OCI-LY7 (cell line): ENCODE measurements at regions not wholly inside any gene's neighbourhood (a gene's known extent, or its start where the extent isn't known, plus 50 kb on each side); places are given as distances from the start of the nearest gene placed in this dataset.
"Not testable (repeated sequence)": the region's sequence is repeated elsewhere in the genome, so short reads cannot be mapped to it uniquely, and the experiment has no call there.

Source experiments
- BruUV-seq: library from RNA; stranded (reverse); fragments of 400-500 nt; replicated peaks from 2 replicates; lab custom pipeline; 2021; lab: Mats Ljungman, UMichigan
- CTCF ChIA-PET: fragments of 300-600 bp; sonication (Branson Sonifier 250); formaldehyde crosslinking; loops from one replicate; lab custom pipeline; 2022; ENCODE audit warnings: antibody characterized with exemption; ENCODE audit not compliant: unreplicated experiment; lab: Charles Lee
- POLR2A ChIA-PET: fragments of 300-600 bp; sonication (Branson Sonifier 250); formaldehyde crosslinking; loops from one replicate; lab custom pipeline; 2022; ENCODE audit warnings: antibody characterized with exemption; lab: Charles Lee
- DNase-seq: peaks from one replicate; pipeline ENCODE4 v3.0.0-alpha.2; 2015; ENCODE audit warnings: low spot score
- H2AFZ ChIP-seq: fragments of 200-600 bp; sonication (generic), shearing (Covaris generic); 2 replicates; pipeline ENCODE4 v1.6.1; 2014; ENCODE audit warnings: mild to moderate bottlenecking, antibody characterized with exemption, low read length, moderate library complexity
- H3K27ac ChIP-seq: fragments of 200-600 bp; sonication (generic); 2 replicates; pipeline ENCODE4 v1.5.1; 2014; ENCODE audit warnings: mixed run types, low read depth, mild to moderate bottlenecking, moderate library complexity, low read length, inconsistent platforms; ENCODE audit not compliant: poor library complexity, severe bottlenecking
- H3K36me3 ChIP-seq: fragments of 200-600 bp; sonication (generic); 2 replicates; pipeline ENCODE4 v1.6.1; 2014; ENCODE audit warnings: mild to moderate bottlenecking, antibody characterized with exemption, low read length, moderate library complexity, mixed read lengths; ENCODE audit not compliant: insufficient read depth
- H3K4me1 ChIP-seq: fragments of 200-600 bp; sonication (generic); 2 replicates; pipeline ENCODE4 v1.5.1; 2014; ENCODE audit warnings: mild to moderate bottlenecking, low read length; ENCODE audit not compliant: insufficient read depth, poor library complexity, severe bottlenecking
- H3K4me2 ChIP-seq: fragments of 200-600 bp; sonication (generic); 2 replicates; pipeline ENCODE4 v1.6.1; 2014; ENCODE audit warnings: mild to moderate bottlenecking, low read length
- H3K4me3 ChIP-seq: fragments of 200-600 bp; sonication (generic); 2 replicates; pipeline ENCODE4 v1.5.1; 2014; ENCODE audit warnings: mild to moderate bottlenecking, low read depth, low read length; ENCODE audit not compliant: poor library complexity, severe bottlenecking
- H3K79me2 ChIP-seq: fragments of 200-600 bp; sonication (generic); 2 replicates; pipeline ENCODE4 v1.6.1; 2016; ENCODE audit warnings: low read depth, mild to moderate bottlenecking, low read length, moderate library complexity, mixed read lengths; ENCODE audit not compliant: insufficient read depth
- H3K9me2 ChIP-seq: fragments of 200-600 bp; sonication (generic); 2 replicates; pipeline ENCODE4 v1.6.1; 2016; ENCODE audit warnings: mild to moderate bottlenecking, low read length, mixed read lengths; ENCODE audit not compliant: insufficient read depth
- H3K9me3 ChIP-seq: fragments of 200-600 bp; sonication (generic); 2 replicates; pipeline ENCODE4 v1.6.1; 2014; ENCODE audit warnings: mild to moderate bottlenecking, mixed run types, low read length, mixed read lengths
- H4K20me1 ChIP-seq: fragments of 200-600 bp; sonication (generic); 2 replicates; pipeline ENCODE4 v1.6.1; 2014; ENCODE audit warnings: mild to moderate bottlenecking, antibody characterized with exemption, low read length, moderate library complexity, mixed read lengths; ENCODE audit not compliant: insufficient read depth
- intact Hi-C: fragments of 100-400 bp; cut with micrococcal nuclease; formaldehyde crosslinking; loops from one replicate; pipeline ENCODE4 v1.10.0; 2022; ENCODE audit not compliant: unreplicated experiment

DNA sequence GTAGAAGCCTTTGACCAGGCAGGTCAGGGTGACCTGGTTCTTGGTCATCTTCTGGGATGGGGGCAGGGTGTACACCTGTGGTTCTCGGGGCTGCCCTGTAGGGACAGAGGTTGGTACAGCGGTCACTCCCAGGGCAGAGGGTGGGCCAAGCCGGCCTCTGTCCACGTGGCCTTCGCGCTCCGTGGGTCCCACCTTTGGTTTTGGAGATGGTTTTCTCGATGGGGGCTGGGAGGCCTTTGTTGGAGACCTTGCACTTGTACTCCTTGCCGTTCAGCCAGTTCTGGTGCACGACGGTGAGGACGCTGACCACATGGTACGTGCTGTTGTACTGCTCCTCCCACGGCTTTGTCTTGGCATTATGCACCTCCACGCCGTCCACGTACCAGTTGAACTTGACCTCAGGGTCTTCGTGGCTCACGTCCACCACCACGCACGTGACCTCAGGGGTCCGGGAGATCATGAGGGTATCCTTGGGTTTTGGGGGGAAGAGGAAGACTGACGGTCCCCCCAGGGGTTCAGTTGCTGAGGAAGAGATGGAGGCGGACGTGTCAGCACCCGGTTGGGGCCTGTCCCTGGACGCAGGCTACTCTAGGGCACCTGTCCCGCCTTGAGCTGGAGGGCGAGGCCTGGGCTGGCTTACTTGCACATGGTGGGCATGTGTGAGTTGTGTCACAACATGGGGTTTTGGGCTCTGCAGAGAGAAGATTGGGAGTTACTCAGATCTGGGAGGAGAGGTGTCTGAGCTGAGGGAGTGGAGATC is 142.3 kb downstream of the TMEM121 start:
- H4K20me1 ChIP-seq, H3K79me2 ChIP-seq, H3K9me2 ChIP-seq, H3K4me2 ChIP-seq, H2AFZ ChIP-seq, POLR2A ChIA-PET, H3K36me3 ChIP-seq, H3K4me1 ChIP-seq, CTCF ChIA-PET, intact Hi-C loops, BruUV-seq, H3K9me3 ChIP-seq, H3K27ac ChIP-seq, H3K4me3 ChIP-seq, DNase-seq: not testable (repeated sequence)

DNA sequence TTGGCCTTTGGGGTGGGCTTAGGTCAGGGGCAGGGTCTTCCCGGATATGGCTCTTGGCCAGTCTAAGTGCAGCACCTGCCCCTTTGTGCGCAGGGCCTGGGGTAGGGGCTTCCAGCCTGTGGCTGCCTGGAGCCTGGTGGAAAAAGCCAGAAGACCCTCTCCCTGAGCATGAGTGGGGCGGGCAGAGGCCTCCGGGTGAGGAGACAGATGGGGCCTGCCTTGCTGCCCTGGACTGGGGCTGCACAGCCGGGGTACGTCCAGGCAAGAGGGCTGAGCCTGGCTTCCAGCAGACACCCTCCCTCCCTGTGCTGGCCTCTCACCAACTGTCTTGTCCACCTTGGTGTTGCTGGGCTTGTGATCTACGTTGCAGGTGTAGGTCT is 142.8 kb downstream of the TMEM121 start:
- H3K9me2 ChIP-seq, H3K9me3 ChIP-seq, H2AFZ ChIP-seq, CTCF ChIA-PET, intact Hi-C loops, H4K20me1 ChIP-seq, BruUV-seq, H3K79me2 ChIP-seq, H3K4me1 ChIP-seq, H3K36me3 ChIP-seq, POLR2A ChIA-PET, H3K27ac ChIP-seq, H3K4me3 ChIP-seq, H3K4me2 ChIP-seq, DNase-seq: not testable (repeated sequence)

DNA sequence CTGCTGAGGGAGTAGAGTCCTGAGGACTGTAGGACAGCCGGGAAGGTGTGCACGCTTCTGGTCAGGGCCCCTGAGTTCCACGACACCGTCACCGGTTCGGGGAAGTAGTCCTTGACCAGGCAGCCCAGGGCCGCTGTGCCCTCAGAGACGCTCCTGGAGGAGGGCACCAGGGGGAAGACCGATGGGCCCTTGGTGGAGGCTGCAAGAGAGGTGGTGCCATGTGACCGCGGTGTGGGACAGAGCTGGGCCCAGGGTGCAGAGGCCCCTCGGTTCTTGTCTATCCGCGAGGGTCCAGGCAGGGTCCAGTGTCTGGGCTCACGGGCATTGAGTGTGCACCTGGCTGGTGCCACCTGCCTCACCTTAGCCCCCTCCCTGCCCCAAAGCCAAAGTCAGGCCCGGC is 143.3 kb downstream of the TMEM121 start:
- H3K4me3 ChIP-seq, H4K20me1 ChIP-seq, intact Hi-C loops, H3K4me2 ChIP-seq, DNase-seq, BruUV-seq, H3K4me1 ChIP-seq, H3K9me2 ChIP-seq, CTCF ChIA-PET, H2AFZ ChIP-seq, POLR2A ChIA-PET, H3K9me3 ChIP-seq, H3K79me2 ChIP-seq, H3K27ac ChIP-seq, H3K36me3 ChIP-seq: not testable (repeated sequence)

DNA sequence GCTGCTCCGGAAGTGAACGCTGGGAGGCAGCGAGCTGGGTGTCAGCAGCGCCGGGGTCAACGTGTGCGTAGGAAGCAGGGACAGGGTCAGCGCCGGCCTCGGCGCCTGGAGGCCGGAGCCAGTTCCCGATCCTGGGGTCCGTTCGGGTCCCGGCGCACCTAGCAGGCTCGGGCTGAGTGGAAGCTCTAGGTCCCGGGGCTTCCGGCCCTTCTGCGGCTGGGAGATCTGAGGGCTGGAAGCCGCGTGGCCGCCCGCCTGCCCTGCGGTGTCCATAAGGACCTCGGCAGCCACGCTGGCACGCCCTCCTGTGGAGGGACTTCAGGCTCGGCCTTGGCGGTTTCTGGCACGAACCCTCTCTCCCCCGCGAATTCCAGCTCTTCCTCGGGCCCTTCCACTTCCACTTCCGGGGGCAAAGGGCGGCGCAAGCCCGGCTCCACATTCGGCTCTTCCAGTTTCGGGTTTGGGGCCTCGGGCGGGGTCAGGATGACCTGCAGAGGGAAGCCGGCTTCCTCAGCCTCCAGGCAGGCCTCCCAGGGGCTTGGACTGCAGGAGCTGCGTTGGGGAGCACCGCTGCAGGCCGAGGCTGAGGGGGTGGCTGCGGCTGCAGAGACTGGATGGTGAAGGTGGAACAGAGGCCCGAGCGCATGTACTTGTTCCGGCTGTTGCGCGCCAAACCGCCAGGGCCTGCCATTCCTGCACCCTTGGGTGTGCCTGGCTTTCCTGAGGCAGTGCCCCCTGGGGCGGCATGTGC is 146.2 kb downstream of the TMEM121 start:
- H3K9me3 ChIP-seq, POLR2A ChIA-PET, H3K4me1 ChIP-seq, H3K4me3 ChIP-seq, DNase-seq, H3K36me3 ChIP-seq, H4K20me1 ChIP-seq, intact Hi-C loops, BruUV-seq, CTCF ChIA-PET, H3K79me2 ChIP-seq, H2AFZ ChIP-seq, H3K4me2 ChIP-seq, H3K27ac ChIP-seq, H3K9me2 ChIP-seq: not testable (repeated sequence)

DNA sequence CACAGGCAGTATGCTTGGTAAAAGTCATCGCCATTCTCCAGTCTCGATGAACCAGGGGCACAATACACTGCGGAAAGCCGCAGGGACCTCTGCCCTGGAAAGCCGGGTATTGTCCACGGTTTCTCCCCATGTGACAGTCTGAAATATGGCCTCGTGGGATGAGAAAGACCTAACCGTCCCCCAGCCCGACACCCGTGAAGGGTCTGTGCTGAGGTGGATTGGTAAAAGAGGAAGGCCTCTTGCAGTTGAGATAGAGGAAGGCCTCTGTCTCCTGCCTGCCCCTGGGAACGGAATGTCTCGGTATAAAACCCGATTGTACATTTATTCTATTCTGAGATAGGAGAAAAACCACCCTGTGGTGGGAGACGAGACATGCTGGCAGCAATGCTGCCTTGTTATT is 149.1 kb downstream of the TMEM121 start:
- CTCF ChIA-PET, DNase-seq, H3K4me2 ChIP-seq, H3K9me2 ChIP-seq, H3K4me3 ChIP-seq, H3K9me3 ChIP-seq, BruUV-seq, H2AFZ ChIP-seq, H4K20me1 ChIP-seq, H3K79me2 ChIP-seq, H3K36me3 ChIP-seq, H3K27ac ChIP-seq, POLR2A ChIA-PET: not testable (repeated sequence)
- intact Hi-C loops = loop anchor here (5.0 kb wide), 1 partner anchor 537 kb away; no protein-coding TSS in a partner anchor
- H3K4me1 ChIP-seq = peaks cover 14% of the 10 kb centered on the region

DNA sequence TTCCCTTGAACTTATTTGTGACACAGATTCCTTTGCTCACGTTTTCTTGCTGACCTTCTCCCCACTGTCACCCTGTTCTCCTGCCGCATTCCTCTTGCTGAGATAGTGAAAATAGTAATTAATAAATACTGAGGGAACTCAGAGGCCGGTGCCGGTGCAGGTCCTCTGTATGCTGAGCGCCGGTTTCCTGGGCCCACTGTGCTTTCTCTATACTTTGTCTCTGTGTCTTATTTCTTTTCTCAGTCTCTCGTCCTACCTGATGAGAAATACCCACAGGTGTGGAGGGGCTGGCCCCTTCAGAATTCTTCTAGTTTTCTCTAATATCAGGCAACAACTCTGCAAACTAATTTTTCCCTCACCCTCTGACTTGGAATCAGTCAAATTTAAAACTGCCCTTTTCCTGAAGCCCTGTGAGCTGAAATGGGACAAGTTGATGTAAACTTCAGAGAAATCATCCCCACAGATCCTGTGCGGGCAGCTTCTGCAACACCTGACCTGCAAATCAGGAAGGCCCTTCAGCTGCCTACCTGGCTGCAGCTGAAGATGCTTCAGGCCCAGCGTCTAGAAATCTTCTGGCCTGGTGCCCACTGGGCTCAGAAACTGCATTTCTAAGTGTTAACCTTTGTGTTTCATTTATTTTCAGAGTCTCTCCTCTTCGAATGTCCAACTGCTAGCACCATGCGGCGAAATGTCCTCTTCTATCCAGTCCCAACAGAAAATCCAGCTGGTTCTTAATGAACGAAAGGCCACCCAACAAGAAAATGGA is 149.7 kb downstream of the TMEM121 start:
- H3K4me3 ChIP-seq, H4K20me1 ChIP-seq, H3K9me2 ChIP-seq, H3K36me3 ChIP-seq, H2AFZ ChIP-seq, H3K9me3 ChIP-seq, BruUV-seq, H3K27ac ChIP-seq, CTCF ChIA-PET, H3K79me2 ChIP-seq, H3K4me2 ChIP-seq, DNase-seq: not testable (repeated sequence)
- H3K4me1 ChIP-seq = peaks cover 16% of the 10 kb centered on the region
- POLR2A ChIA-PET = interaction anchor here (0.7 kb wide), 1 partner anchor 180 kb away, joined by 3 read pairs; no protein-coding TSS in a partner anchor
- intact Hi-C loops = loop anchor here (5.0 kb wide), 1 partner anchor 536 kb away; no protein-coding TSS in a partner anchor
